GM10266 (cell line): ENCODE measurements at regions not wholly inside any gene's neighbourhood (a gene's known extent, or its start where the extent isn't known, plus 50 kb on each side); places are given as distances from the start of the nearest gene placed in this dataset.
A peak's percentile ranks its signal among the peaks of the same experiment; 100 is the strongest.

Experiments used
- DNase-seq: peaks from one replicate; pipeline ENCODE4 v3.0.0; 2012; ENCODE audit errors: extremely low spot score
- TF ChIP-seq, protein P1 (sequence below): IDR thresholded peaks from 2 replicates; pipeline ENCODE4 v1.5.1; 2012; ENCODE audit warnings: mild to moderate bottlenecking, low read depth; ENCODE audit not compliant: control insufficient read depth, insufficient read depth; ENCODE audit errors: missing control alignments

- TF ChIP-seq, protein P1, sequence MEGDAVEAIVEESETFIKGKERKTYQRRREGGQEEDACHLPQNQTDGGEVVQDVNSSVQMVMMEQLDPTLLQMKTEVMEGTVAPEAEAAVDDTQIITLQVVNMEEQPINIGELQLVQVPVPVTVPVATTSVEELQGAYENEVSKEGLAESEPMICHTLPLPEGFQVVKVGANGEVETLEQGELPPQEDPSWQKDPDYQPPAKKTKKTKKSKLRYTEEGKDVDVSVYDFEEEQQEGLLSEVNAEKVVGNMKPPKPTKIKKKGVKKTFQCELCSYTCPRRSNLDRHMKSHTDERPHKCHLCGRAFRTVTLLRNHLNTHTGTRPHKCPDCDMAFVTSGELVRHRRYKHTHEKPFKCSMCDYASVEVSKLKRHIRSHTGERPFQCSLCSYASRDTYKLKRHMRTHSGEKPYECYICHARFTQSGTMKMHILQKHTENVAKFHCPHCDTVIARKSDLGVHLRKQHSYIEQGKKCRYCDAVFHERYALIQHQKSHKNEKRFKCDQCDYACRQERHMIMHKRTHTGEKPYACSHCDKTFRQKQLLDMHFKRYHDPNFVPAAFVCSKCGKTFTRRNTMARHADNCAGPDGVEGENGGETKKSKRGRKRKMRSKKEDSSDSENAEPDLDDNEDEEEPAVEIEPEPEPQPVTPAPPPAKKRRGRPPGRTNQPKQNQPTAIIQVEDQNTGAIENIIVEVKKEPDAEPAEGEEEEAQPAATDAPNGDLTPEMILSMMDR = peak; percentile 16
- peak; percentile 9 for DNase-seq
Observed at GRCh38 chr16:72657791-72658190, 390.1 kb downstream of the ZFHX3 start.

DNA sequence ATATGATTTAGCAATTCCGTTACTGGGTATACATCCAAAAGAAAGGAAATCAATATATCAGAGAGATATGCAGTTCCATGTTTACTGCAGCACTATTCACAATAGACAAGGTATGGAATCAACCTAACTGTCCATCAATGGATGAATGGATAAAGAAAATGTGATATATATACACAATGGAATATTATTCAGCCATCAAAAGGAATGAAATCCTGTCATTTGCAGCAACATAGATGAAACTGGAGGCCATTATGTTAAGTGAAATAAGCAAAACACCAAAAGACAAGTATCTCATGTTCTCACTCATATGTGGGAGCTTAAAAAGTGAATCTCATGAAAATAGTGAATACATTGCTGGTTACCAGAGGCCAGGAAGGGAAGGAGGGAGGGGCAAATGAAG lies 390.8 kb downstream of the ZFHX3 start:
- no peak for DNase-seq
- TF ChIP-seq, protein P1 = no peak

- DNase-seq = no peak
- TF ChIP-seq, protein P1 = no peak
Observed at GRCh38 chr16:72654535-72654934, 393.4 kb downstream of the ZFHX3 start.

GRCh38 chr16:72649254-72649944 lies 398.5 kb downstream of the ZFHX3 start:
- no peak for DNase-seq
- TF ChIP-seq, protein P1 = no peak

DNA sequence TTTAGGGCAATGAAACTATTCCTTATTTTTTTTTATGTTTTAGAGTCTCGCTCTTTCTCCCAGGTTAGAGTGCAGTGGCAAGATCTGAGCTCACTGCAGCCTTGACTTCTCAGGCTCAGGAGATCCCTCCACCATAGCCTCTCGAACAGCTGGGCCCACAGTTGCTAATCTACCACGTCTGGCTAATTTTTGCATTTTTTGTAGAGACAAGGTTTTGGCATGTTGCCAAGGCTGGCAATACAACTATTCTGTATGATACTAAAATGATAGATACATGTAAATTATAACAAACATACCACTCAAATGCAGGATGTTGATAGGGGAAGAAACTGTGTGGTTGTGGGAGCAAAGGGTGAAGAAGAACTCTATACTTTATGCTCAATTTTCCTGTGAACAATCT lies 401.3 kb downstream of the ZFHX3 start:
- DNase-seq = no peak
- TF ChIP-seq, protein P1 = no peak

DNA sequence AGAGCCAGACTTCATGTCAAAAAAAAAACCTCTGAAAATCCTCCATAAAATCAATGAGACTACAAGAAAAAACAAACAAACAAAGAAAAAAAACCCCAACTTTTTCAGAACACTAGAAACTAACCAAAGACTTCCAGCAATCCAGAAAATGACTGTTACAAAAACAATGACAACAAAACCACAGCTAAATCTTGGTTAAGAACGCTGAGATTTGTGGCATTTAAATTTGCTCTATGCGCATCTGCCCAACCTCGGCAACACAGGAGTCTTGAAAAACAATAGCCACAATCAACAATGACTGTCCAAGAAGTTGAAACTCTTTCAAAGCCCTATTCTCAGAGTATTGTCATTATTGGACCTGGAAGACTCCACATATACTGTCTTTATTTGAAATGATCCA lies 402.4 kb downstream of the ZFHX3 start:
- TF ChIP-seq, protein P1 = no peak
- no peak for DNase-seq

- TF ChIP-seq, protein P1 = no peak
- DNase-seq = no peak
Observed at GRCh38 chr16:72644911-72645310, 403.0 kb downstream of the ZFHX3 start.
